ENCODE measurements at regions not wholly inside any gene's neighbourhood (a gene's known extent, or its start where the extent isn't known, plus 50 kb on each side); places are given as distances from the start of the nearest gene placed in this dataset.

DNA sequence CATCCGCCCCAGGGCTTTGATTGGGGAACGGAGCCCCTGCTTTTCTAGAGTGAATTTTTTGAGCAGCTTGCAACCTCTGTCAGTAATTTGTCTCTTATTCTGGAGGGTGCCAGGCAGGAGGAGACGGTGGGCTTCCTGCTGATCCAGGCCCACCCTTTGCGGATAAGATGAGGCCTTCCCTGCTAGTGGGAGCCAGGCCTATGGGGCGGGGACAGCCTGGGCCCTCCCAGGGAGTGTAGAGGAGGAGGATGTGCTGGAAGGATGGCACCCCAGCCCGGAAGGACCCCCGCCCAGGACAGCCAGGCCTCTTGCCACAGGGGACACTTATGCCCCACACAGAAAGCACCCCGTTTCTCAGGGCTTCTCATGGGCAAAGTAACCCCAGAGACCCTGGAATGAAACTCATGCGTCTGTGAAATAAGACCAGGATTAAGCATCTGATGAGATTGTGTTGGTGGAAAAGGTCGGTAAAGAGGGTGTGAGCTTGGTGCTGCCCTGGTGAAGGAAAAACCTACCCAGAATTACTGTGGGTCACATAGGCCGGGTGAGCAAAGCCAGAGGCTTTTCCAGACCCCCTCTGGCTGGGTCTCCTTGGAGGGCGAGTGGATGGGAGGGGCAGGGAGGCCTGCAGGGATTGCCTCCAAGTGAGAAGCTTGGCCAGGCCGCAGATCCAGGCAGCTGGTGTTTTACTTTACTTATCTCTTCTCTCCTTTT lies 118.7 kb downstream of the SIK1 start:
- ATAC-seq (no peak), DNase-seq (no peak)
- intact Hi-C loops (cut with DNase I, micrococcal nuclease) = loop anchor here in 1 of 2 donors (5.0 kb wide), 1 partner anchor 49 kb away; no protein-coding TSS in a partner anchor

DNA sequence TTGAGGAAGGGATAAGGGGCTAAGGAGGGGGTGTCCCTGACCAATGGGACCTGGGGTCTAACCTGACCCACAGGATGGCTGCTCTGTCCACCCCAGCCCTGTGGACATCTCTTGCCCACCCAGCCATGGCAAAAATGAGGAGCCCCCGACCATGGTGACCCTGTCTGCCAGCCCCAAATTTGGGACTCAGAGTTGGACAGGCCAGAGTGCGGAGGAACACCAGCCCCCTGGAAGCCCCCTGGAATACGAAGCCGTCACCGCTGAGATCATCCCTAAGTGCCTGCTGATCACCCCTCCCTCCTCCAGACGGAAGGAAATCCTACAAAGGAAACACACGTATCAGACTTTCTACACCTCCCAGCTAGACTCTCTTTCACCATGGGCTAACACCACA lies 119.3 kb downstream of the SIK1 start:
- DNase-seq (no peak), ATAC-seq (no peak)
- intact Hi-C loops (cut with DNase I, micrococcal nuclease) = loop anchor here in 1 of 2 donors (5.0 kb wide), 1 partner anchor 50 kb away; no protein-coding TSS in a partner anchor

DNA sequence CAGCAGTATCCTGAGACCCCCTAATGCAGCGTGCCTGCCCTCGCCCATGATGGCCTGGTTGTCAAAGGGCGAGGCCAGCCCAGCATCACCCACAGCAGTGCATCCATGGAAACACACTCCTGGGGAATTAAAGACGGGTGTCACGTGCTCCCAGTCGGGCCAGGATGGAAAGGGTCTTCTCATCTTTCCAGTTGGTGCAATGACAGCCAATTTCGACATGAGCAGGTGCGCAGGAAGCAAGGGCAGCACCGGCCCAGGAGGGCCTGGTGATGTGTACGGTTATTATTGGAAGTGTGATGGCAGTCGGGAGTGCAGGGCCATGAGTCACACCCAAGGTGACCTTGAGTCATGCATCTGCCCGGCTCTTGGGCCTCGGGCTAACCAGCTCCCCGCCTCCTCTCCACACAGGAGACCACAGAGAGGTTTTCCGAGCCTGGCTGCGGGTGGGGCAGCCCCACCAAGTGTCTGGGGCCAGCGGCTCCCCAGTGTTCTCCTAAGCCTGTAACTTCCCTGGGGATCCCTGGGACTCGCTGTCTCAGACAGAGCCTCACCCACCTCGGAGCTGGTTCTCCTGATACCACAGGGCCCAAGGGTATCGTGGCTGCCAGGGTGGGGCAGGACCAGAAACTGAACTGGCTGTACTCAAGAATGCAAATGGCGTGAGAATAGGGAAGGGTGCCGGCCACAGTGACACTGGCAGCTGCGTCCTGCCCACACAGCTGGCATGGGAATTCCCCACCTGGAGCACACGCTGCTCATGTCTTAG lies 119.8 kb downstream of the SIK1 start:
- DNase-seq (peak in 1 of 2 donors; percentile 54), ATAC-seq (no peak)
- intact Hi-C loops (cut with DNase I, micrococcal nuclease) = loop anchor here in 1 of 2 donors (5.0 kb wide), 1 partner anchor 50 kb away; no protein-coding TSS in a partner anchor

DNA sequence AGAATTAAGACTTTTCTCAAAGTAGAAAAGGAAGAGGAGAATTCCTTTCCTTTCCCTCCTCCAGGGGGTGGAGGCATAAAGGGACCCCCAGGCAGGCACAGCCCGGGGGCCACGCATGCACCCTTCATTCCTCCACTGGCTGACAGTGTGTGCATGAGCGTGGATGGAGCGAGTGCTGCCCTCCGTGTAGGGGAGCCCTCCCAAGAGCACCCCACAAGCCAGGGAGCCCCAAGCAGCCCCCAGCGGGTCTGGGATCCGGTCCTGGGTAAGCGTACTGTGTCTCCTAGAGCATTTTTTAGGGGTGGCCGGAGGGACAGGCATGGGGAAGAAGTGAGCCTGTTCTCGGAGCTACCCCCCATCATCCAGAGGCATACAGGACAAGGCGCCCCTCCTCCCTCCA lies 120.5 kb downstream of the SIK1 start:
- no peak for ATAC-seq
- DNase-seq = no peak
- intact Hi-C loops (cut with DNase I, micrococcal nuclease) = loop anchor here in 1 of 2 donors (5.0 kb wide), 1 partner anchor 51 kb away; no protein-coding TSS in a partner anchor

DNA sequence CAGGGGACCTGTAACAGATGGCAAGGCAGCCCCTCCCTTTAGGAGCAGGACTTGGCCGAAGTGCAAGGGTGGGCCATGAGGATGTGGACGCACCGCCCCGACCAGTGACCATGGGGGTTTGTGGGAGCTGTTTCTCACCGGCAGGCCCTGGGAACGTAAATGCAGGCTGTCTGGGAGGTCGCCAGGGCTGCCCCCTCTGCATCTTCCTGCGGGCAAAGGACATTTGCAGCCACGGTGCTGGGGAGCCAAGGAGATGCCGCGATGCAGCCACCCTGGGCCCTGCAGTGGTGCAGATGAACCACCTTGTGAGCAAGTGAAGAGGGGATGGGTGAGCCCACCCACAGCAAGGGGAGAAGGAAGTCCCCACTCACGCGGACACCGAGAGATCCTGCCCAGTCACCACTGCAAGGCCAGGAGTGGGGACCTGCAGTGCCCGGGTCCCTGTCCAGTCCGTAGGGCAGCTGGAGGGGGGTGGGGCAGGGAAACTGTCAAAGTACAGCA lies 121.1 kb downstream of the SIK1 start:
- intact Hi-C loops (cut with DNase I, micrococcal nuclease) = loop anchor here in 1 of 2 donors (5.0 kb wide), 1 partner anchor 51 kb away; no protein-coding TSS in a partner anchor
- DNase-seq = no peak
- no peak for ATAC-seq

DNA sequence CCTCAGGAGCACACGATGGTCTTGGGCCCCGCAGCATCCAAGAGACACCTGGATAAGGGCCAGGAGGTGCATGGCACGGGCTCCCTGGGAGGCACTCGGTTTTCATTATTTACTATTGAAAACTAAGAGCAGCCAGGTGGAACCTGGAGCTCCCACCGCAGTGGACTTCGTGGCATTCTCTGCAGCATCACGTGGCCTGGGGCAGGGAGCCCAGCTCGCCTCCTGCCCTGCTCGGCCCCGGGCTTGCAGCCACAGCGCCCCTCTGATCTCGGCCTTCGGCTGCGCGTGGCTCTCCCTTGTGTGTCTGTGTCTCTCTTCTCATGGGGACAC lies 121.6 kb downstream of the SIK1 start:
- no peak for DNase-seq
- intact Hi-C loops (cut with DNase I, micrococcal nuclease) = loop anchor here in 1 of 2 donors (5.0 kb wide), 1 partner anchor 52 kb away; no protein-coding TSS in a partner anchor
- ATAC-seq = no peak

DNA sequence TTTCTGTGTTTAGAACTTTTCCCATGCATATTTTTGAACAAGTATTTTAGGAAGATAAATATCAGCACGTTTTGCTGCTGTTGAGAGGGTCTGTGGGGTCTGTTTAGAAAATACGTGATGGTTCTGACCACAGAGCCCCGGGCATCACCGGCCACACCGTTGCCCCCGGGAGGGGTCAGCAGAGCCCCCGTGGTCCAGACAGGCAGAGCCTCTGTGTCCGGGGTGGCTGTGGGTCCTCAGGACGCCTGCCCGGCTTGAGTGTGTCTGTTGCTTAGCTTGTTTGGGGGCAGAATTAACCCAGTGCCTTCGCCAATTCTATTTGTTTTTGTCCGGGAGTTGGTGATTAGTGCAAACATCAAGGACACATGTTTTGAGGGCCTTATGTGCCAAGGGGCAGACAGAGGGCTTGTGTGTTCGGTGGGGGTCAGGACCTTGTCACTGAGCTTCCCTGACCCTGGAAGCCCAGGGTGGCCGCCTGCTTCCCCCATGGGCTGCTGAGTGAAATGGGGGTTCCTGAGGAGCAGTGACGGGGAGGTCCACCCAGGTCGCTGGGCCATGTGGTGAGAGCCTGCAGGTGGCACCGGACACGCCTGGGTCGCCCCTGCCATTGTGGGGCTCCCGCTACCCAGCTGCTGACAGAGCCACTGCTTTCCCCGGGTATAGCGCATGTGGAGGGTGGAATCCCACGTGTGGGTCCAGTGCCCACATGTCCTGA lies 122.2 kb downstream of the SIK1 start:
- no peak for ATAC-seq
- intact Hi-C loops (cut with DNase I, micrococcal nuclease) = loop anchor here in 1 of 2 donors (5.0 kb wide), 1 partner anchor 53 kb away; no protein-coding TSS in a partner anchor
- DNase-seq = no peak

DNA sequence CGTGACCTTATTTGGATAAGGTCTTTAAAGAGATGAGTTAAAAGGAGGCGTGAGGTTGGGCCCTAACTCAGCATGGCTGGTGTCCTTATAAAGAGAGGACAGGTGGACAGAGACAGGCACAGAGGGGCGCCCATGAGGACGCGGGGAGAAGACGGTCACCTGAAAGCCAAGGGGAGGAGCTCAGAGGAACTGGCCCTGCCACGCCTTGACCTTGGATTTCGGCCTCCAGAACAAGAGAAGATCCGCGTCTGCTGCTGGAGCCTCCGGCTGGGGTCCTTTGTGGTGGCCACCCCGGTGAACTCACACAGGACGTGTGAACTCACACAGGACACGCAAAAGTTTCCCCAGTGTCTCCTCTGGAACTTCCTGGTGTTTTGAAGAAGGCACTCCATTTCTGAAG lies 122.7 kb downstream of the SIK1 start:
- intact Hi-C loops (cut with DNase I, micrococcal nuclease) = no loop called here
- DNase-seq = no peak

DNA sequence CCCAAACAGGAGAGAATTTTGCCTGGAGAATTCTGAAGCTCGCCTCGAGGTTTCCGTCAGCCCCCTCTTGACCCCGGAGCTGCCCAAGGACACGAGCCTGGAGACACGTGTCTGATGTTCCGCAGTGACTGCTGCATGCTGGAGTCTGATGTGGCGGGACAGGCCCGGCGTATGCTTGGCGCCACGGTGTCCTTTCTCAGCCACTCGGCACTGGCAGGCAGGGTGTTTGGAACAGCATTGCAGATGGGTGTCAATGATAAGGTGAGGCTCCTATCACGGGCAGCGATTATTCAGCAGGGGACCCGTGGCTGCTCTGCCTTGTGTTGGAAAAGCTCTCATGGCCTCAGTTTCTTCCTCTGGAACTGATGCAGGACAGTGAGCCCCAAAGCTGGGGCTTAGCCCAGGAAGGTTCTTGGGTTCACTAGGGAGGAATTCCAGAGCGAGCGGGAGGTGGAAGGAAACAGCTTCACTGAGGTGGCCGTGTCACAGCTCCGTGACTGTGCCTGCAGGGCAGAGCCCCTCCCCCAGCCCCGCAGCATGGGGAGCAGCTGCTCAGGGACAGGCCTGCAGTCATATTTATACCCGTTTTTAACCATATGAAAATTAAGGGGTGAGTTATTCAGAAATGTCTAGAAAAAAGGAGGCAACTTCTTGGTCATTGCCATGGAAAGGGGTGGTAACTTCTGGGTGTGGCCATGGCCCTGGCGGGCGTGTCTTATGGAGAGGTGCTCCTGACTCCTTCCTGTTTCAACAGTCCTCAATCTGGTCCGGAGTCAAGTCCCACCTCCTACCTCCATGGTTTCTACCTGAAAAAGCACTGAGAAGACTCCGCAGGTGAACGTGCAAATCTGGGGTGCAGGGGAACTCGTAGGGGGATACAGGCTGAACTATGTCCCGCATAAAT lies 123.4 kb downstream of the SIK1 start:
- ATAC-seq (no peak), DNase-seq (no peak)
- intact Hi-C loops (cut with DNase I, micrococcal nuclease) = no loop called here

More for the DNA sequence above, 122.7 kb downstream of the SIK1 start:
- ATAC-seq = no peak

DNA sequence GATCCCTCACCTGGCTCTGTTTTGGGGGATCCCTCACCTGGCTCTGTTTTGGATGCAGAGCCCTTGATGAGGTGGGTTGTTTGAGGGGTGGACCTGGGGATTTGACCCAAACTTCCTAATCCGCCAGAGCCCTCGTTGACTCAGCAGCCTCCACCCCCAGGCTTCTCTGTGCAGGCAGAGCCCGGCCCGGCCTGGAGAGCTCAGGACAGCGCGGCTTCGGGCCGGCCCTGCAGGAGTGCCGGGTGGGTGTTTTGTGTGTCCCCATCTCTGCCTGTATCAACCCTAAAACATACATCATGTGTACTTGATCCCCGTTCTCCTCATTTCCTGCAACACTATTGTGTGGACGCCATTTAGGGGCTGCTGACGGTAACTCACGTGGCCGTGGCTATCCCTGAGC lies 124.2 kb downstream of the SIK1 start:
- intact Hi-C loops (cut with DNase I, micrococcal nuclease) = no loop called here
- no peak for ATAC-seq
- DNase-seq = no peak

DNA sequence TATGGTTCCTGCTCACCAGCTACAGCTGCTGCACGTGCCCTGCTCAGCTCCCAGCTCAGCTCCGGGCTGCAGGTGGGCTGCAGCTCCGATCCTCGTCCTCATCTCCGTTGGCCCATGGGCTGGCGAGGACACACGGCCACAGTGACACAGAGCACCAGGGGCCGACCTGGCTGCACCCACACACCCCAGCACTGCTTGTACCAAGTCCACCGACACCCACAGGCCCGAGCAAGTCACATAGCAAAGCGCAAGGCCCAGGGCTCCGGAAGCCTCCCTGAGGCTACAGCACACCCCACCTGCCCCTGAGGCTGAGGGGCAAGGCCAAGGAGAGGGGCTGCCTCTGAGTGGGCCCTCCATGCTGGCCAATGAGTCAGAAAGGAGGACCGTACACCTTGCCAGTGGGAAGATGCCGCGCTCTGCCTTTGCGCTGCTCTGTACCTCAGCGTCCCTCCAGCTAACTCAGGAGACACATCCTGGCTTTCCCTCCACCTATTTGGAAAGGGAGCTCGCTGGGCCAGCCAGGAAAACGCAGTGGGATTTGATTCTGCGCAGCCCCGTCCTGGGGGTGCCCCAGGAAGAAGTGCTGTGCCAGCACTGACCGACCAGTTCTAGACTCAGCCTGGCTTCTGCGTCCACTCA lies 124.8 kb downstream of the SIK1 start:
- DNase-seq (no peak), ATAC-seq (no peak)
- intact Hi-C loops (cut with DNase I, micrococcal nuclease) = no loop called here

DNA sequence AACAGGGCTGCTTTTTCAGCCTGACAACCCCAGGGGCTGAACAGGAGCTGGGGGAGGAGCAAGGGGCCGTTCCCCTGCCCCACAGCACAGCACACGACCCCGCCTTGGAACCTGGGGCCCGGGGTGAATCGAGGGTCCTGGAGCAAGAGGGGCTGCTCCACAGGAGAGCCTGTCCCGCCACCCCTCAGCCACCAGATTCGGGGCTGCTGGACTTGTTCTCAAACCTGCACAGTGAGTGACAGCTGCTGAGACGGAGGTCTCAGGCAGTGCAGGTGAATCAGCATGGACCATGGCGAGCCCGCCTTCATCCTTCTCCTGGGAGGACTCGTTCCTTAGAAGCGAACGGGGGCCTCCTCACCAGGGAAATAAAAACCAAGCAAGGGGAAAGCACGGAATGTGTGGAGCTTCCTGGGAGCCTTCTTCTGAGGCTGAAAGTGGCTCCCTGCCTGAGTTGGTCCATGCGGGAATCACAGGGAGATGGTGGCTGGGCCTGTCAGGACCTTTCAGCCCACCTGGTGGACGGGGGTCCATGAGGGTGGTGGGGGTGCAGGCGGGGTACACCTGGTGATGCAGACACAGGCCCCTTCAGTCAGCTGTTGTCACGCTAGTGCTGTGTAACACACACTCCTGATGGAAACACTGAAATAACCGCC lies 125.4 kb downstream of the SIK1 start:
- DNase-seq = no peak
- intact Hi-C loops (cut with DNase I, micrococcal nuclease) = no loop called here
- ATAC-seq = no peak

DNA sequence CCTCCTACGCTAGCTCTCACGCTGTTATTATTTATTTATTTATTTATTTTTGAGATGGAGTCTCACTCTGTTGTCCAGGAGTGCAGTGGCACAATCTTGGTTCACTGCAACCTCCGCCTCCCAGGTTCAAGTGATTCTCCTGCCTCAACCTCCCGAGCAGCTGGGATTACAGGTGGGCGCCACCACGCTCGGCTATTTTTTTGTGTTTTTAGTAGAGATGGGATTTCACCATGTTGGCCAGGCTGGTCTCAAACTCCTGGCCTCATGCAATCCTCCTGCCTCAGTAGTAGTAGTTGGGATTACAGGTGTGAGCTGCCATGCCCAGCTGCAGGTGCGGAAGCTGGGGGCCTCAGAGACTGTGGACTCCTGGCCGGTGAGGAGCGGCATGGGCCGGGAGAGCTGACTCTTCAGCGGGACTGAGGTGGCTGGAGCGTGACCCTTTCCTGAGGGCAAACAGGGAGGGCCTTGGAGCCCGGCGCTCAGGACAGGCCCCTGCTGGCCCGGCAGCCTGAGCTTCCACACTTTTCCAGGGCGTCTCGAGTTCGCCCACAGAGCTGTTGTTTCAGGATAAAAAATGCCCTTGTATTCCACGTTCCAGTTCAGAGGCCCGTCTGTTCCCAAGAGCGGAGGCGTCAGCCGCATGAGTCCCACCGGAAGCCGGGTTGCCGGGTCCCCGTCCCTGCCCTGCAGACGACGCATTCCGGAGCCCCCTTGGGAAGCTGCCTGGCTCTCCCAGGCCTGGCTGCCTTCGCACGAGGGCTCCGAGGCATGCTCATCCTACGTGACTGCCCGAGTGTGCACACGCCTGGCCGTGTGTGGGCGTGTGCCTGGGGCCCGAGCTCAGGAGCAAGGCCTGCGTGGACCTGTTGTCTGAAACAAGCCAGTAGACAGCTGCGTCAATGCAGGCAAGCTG lies 126.2 kb downstream of the SIK1 start:
- intact Hi-C loops (cut with DNase I, micrococcal nuclease) = no loop called here
- DNase-seq (no peak), ATAC-seq (no peak)

DNA sequence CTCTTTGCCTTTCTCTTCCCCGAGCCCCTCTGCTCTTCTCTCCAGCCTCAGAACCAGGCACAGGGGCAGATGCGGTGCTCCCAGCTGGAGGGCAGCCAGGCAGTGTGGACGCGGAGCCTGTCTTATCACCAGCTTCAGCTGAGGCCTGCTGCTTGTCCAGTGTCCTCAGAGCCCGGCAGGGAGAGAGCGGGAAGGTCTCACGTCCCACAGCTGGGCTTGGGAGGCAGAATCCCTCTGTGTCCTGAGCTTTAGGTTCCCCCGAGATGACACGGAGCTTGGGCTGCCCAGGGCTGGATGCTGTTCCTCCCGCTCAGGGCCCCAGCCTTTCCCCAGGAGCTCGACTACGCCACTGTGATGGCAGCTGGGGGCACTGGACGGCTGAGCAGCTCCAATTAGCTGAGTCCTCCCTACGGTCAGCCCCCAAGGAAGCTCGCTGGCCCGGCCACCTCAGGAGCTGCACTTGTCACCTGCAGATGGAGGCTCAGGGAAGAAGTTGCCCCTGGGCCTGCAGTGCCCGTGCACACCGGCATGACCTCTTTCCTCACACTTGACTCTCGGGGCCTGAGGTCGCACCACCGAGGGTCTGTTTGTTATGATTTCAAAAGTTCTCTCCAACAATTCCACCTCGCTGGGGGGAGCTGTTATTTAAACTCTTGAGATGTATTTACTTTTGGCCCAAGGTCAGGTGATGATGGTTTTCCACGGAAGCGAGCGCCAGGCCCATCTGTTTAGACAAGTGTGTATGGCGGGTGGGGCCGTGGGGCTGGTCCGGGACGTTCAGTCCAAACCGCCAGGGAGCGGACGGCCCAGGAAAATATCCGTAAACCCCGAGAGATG lies 127.3 kb downstream of the SIK1 start:
- ATAC-seq = peak; percentile 64
- intact Hi-C loops (cut with DNase I, micrococcal nuclease) = no loop called here
- DNase-seq = peak in 1 of 2 donors; percentile 43
